Stimulated activated naive CD4-positive, alpha-beta T cell (primary cell): ENCODE measurements at regions not wholly inside any gene's neighbourhood (a gene's known extent, or its start where the extent isn't known, plus 50 kb on each side); places are given as distances from the start of the nearest gene placed in this dataset.

ENCODE experiments used
- DNase-seq, 6 experiments: peaks; one replicate each; lab custom pipeline; 2025; lab: John Stamatoyannopoulos, UW

DNA sequence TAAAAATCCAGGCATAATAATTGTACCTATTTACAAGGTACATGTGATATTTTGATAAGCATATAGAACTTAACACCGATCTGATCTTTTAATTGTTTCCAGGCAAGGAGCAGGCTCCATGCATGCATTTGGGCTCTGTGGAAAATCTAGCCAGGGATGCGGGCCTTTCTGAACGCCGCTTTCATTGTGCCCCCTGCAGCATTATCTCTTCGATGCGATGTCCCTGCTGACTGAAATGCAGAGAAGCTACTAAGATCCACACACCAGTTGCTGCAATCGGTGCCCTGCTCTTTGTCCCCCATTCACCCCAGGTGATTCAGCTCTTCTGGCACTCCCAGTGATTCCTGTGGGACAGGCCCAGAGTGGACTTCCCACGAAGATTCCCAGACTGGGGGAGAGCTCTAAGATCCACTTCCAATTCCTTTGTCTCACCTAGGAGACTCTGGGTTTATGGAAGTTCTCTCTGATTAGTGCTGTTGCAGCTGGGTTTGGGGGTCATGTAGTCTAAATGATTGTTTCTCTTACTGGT is 254.3 kb upstream of the AGA start:
- no peak for DNase-seq

DNA sequence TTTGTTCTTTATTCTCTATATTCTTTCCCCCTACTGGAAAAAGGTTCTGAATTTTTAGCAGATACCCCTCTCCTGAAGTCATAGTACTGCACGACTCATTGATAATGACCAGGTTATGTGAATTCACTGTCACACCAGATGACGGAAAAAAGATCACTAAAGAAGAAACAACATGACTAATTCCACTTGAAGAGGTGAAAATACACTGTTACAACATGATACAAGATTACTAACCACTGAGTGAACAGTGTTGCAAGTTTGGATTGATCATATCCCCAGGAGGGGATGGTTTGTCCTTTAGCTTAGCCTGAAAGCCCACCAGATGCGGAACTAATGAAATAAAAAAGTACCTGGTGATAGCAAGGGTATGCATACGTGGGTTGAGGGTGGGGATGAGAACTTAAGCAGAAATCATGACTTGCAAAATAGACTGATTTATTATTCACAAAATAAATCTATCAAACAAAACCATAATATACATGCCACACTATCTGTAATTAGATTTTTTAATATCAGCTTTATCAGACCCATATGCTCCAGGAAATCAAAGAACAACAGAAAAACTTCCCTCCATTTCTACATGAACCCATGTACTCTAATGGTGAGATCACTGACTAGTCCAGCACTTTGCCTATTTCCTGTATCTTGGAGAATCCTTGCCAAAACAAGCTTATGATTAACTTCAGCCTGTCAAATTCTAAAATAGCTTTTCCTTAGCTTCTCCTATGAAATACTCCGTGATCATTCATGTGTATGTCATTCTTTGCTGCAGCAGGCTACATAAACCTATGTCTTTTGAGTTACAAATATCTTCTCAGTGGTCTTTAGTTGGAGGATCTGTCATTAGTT is 257.4 kb upstream of the AGA start:
- no peak for DNase-seq

DNA sequence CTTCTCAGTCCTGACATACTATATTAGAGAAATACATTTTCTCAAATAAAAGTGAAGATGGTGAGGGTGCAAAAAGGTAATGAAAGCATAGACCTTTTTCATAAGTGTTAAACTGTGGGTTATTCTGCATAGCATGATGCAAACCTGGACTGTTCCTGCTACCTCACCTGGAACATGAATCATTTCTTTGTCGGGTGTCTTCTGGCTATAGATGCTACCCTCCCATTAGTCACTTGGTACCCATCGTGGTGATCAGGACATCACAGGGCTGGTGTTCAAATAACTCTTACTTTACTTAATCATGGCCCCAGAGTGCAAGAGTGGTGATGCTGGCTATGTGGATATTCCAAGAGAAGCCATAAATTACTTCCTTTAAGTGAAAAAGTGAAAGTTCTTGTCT is 264.7 kb upstream of the AGA start:
- no peak for DNase-seq

DNA sequence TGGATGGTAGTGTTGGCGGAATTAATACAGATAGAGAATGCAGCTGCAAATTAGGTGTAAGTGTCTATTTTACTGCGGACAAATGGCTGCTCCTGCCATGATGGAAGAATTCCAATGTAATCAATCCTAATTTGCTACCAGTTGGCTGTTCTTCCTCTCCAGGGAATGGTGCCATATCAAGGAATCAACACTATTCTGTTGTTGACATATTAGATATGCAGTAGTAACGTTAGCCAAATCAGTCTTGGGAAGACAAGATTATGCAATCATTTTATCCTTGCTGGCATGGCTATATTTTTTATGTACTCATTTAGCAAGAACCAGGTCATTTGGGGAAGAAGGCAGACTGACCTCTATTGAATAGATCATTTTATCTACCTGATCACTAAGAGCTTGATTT is 271.2 kb upstream of the AGA start:
- no peak for DNase-seq

DNA sequence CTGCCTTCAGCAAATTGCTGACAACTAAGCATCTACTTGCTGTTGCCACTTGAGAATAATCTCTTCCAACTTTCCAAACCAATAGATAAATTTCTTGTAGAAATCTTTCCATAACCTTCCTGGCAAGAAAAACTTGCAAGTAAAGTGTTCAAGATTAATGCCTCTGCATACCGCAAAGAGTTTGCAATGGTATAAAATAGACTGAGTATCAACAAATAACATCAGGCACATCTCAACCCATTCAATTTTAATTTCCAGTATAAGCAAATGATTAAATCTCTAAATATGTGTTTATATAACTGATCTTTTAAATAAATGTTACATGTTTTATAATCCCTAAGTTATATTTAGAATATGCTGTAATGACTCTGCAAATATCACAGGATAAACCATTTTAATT is 275.2 kb upstream of the AGA start:
- no peak for DNase-seq

DNA sequence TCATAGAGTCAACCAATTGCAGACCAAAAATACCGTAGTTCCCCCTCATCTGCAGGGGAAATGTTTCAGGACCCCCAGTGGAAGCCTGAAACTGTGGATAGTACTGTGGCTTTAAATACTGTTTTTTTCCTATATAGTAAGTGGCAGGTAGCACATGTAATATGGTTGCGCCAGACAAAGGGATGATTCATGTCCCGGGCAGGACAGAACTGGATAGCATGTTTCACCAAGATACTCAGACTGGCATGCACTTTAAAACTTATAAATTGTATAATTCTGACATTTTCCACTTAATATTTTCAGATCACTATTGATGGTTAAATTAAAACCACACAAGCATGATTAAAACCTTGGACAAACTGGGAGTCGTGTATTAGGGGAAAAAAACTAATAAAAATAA is 276.3 kb upstream of the AGA start:
- DNase-seq, result no peak

DNA sequence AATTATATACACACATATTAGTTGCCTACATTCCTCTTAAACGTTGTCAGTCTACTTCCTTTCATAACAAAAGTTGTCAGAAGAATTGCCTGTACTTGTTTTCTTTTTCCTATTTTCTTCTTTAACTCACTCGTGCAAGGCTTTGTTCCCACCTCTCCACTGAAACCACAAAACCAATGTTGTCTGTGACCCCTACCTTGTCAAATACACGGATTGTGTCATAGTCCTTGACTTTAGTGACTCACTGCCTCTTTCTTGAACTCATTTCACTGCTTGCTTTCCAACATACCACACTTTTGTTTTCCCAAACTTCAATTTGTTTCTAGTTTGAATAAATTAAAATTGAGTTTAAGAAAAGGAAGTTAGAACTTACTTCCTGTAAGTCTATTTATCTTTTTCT is 283.9 kb upstream of the AGA start:
- no peak for DNase-seq

DNA sequence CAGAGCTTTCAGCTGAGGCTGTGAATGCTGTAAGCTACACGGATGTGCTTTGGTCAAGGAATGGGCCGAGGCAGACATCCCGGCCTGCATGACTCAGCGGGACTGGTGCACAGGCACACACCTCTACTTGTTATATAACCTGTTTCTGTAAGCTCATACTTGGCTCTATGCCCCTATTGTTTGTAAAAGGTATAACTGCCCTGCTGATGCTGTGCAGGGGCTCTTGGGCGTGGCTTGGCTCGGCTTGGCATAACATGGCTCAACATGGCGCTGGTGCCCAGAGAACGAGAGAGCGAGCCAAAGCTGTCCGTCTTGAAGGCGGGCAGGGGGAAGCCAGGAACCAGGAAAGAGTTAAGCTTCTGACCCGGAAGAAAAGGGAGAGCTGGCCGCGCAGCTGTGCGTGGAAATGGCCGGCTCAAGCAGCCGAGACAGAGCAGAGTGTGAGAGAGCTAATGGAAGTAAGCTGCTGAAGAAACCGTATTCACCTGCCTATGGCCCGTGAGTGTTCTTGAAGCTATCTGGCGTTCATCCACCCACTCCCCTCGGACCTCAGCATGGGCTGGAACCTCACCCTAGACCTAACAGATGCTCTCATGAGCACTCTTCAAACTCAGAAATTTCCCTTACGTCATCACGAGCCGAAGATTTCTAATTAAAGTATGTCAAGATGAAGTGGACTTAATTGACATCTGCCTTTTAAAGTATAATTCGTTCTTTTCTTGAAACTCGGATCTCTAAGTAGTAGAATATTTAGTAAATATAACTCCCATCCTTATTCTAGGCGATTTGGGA is 286.3 kb upstream of the AGA start:
- DNase-seq, result no peak

DNA sequence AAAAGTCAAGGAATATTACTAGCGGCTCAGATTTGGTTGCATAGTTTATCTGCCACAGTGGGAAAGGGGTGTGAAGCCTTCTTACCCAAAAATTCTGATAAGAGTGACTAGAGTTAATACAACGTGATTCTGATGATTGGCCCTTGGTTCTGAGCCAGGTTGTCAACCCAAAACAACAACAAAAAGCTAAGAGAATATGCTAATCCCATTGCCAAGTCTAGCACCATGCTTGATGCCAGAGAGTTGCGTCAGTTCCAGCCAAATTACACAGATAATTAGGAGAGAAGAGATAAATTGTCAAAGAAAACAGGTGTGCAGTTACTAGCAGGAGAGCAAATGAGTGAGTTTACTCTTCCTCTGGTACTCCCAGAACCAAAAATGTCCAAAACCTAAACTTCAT is 287.4 kb upstream of the AGA start:
- no peak for DNase-seq

DNA sequence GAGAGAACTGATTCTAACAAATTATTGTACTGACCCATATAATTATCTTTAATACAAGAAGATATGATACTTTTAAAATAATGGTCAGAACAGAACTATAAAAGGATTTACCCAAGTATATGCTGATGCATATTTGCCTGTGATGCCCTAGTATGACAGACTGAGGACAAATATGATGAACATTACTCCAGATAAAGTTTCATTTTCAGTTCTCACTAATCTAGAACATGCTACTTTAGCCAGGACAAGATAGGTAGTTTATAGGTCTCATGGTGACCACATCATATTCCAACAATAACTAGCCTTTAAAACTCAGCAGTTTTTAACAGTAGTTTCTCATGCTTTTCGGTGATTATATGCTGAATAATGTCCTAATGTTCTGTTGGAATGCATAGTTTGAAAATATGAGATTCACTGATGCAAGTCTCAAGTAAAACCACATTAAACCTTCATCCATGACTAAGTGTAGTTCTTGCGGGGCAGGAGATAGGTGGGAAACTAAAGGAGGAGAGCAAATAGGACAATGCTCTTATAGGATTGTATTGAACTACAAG is 295.2 kb upstream of the AGA start:
- DNase-seq, result no peak

DNA sequence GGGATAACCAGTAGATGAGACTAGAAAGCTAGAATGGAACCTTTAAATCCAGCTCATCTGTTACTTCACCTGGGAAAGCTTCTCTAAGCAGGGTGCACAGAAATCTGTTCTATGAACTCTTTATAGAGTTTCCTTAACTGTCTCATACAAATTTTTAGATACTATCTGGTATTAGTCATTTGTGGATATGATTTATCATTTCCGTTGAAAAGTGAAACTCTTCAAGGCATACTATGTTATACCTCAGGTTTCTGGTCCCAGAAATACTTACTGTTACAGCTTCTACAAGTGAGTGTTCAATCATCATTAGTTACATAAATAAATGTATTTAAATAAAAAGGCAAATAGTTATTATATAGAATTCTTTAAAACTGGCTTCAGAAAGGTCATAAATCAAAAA is 298.3 kb upstream of the AGA start:
- no peak for DNase-seq

DNA sequence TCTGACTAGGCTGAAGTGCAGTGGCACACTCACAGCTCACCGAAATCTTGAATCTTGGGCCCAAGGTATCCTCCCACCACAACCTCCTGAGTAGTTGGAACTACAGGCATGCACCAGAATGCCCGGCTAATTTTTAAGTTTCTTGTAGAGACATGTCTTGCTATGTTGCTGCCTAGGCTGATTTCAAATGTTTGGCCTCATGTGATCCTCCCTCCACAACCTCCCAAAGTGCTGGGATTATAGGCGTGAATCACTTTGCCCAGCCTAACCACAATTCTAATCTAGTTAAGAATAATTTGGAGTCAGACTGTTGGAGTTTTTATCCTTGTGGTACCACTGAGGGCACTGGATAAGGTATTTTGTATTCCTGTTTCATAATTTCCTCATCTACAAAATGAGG is 317.5 kb upstream of the AGA start:
- DNase-seq, result no peak

DNA sequence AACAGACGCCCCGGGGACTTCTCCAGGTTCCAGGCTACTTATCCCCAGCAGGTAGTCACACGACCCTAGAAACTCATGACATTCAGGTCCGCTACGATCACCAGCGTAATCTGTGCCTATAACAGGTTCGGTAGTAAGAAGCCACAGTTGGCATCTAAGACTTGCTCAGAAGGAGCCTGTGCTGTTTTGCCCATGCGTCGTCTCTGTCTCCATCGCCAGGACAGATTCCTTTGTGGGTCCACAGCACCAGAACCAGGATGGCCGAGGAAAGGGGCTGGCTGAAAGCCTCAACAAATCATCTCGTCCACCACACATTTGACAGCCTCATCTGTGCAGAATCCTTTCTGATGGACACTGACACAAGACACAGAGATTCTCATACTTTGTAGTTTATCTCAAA is 319.5 kb upstream of the AGA start:
- no peak for DNase-seq

DNA sequence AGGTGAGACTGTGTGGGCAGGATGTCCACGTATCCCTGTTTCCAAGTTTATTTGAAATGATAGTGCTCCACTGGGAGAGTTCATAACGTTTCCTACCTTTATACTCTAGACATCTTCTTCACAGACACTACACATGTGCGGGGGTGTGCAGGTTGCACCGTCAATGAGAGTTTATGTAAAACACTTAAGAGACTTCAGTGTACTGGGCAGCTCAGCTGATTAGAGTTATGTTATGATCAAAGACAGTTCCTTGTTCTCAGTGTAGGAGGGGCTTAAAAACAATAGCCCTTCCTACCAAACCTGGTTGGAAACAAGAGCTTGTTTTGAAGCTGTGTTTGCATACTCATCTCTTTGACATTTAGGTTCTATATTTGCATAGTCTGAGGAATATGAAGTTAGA is 326.9 kb upstream of the AGA start:
- no peak for DNase-seq

DNA sequence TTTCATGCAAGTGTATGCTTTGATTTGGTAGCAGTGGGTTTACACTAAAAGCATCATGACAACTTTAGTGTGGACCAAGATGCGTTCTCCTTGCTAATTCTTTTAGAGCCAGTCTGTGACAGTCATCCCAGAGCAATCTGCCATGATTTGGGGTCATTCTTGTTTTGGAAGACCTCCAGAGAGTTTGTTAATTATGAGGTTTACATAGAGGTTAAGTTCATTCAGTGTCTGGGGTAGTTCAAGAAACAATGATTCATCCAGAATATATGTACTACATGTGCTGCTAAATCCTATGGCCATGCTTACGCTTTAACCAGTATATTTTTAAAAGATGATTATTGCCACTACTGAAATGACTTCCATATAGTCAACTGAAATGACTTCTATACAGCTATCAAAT is 328.5 kb upstream of the AGA start:
- no peak for DNase-seq

DNA sequence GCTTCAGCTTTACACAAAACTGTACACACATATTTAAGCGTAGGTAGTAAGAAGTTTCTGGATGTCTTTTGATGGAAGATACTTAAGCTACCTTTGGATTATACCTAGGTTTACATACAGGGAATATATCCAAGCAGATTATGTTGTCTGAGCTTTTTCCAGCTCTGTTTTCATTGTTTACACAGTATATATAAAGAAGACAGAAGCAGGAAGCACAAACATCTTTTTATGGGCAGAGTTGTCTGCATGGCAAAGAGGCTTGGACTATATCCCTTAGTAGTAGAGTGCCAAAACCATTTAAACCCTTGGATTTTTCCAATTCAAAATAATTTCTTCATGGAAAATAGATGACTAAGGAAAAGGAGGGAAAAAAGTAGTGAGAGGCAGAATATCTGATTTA is 329.4 kb upstream of the AGA start:
- no peak for DNase-seq

DNA sequence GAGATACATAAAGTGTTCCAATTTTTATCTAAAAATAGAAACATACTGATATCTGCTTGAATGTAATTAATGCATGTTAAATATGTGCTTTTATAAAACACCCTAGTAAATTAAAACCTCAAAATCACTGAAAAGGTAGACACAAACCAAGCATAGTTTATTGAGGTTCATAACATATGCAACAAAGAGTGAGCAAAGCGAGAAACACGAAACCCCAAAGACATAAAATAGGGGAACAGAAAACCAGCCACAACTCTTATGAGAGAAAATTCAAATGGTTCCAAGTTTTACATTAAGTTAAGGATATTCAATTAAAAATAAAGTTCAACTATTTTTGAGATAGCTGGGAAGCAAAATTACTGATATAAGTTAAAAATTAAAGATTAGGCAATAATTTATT is 336.4 kb upstream of the AGA start:
- no peak for DNase-seq

DNA sequence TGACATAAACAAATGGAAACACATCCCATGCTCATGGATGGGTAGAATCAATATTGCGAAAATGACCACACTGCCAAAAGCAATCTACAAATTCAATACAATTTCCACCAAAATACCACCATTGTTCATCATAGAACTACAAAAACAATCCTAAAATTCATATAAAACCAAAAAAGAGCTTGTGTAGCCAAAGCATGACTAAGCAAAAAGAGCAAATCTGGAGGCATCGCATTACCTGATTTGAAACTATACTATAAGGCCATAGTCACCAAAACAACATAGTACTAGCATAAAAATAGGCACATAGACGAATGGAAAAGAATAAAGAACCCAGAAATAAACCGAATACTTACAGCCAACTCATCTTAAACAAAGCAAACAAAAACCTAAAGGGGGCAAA is 342.8 kb upstream of the AGA start:
- DNase-seq, result no peak

DNA sequence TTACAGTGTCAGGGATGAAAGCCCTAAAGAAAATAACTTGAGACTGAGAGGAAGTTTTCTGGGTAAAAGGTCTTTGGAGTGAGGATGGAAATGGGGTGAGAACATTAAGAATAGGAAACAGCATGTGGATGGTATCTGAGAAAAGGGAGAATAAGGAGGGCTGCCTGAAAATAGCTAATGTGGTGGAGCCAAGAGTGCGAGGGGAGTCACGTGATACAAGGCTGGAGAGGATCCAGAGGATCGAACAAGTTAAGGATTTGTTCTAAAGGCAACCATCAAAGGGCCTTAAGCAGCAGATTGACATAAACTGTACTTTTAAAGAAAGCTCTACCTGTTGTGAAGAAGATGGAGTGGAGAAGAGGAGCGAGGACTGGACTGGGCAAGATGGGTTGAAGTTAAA is 347.4 kb upstream of the AGA start:
- DNase-seq, result no peak

DNA sequence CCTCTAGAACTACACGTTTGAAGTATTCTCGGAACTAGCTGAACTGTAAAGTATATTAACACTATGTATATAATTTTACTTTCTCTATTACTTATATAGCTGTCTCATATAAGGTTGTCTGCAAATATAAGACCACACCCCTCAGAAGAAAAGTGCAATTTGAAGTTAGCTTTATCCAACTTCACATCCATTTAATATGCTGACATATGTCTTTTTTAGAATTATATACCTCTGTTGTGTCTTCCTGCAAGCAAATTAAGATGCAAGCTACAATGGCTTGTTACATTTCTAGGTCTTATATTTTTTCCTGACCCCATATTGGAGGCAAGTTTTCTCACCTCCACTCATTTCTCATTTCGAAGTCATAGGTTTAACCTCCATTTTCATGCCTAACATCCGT is 349.0 kb upstream of the AGA start:
- DNase-seq, result no peak

DNA sequence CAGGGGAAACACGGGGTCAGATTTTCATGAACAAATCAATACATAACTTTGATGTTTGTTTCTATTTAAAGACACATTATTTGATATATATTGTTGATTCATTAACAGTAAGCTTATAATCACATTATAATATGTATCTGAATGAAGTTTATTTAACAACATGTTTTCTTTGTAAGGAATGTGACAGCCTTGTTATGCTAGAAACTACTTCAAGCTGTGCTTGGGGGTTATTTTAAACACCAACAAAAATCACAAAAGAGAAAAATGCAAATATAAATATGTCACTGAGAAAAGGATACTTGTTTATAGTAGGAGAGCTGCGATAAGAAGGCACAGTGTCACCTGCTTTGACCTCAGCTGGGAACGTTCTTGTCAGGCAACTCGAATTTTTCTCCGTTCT is 354.6 kb upstream of the AGA start:
- DNase-seq, result no peak

DNA sequence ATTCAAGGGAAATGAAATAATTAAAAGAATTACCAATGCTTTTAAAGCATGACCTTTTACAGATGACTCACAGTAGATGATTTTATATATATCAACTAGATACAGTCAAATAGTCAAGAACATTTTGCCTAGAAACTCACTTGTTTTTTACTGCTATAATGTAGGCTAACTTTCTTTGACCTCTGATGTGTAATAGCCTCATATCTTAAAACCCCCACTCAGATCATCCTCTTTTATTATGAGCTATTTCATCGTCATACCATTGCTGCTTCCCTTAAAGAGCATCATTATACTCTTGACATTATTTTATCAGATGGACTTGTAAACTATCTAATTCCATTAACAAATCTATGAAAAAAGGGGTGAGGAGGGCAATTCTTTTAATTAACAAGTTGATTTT is 355.9 kb upstream of the AGA start:
- no peak for DNase-seq

DNA sequence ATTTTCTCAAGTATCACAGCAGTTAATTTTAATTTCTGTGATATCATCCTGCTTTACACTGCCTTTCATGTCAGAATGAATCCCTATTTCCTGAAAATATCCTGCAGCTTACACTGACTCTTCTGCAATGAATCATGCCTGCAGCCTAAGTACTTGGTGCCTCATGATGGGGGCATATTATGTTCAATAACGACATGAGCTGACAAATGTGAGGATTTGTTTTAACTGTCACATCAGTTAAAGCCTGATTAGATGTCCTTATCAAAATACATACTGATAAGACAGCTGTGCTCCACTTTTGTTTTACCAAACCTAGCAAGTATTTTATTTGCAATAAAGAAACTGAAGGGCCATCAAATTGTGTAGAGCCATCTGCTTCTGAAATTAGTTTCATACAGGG is 359.9 kb upstream of the AGA start:
- no peak for DNase-seq
